Activated CD4-positive, alpha-beta T cell treated with anti-CD3 and anti-CD28 coated beads for 4 hours (primary cell): ENCODE measurements at regions not wholly inside any gene's neighbourhood (a gene's known extent, or its start where the extent isn't known, plus 50 kb on each side); places are given as distances from the start of the nearest gene placed in this dataset.
"Not testable (repeated sequence)": the region's sequence is repeated elsewhere in the genome, so short reads cannot be mapped to it uniquely, and the experiment has no call there.

Source experiments
- DNase-seq, 2 donors: peaks; one replicate each; pipeline ENCODE4 v3.0.0-alpha.2; 2020

GRCh38 chr13:30520571-30520970, 54.8 kb upstream of the HMGB1 start:
- DNase-seq: no peak

DNA sequence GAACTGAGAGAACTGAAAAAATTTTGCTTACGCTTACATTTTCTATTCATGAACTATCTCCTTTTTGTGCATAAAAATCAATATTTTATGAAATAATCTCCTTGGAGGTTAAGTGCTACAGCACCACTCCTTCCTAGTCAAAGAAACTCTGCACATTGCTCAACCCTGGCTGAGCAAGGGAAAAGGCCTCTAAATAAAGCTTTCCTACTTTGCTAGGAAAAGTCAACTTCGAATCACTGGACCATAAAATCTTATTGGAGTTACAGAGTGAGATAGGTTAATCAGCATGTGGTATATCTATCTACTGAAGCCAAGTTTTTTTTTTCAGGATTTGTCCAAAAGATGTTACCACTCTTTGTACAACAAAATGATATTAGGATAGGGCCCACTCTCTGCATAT, 57.5 kb upstream of the HMGB1 start:
- no peak for DNase-seq

DNA sequence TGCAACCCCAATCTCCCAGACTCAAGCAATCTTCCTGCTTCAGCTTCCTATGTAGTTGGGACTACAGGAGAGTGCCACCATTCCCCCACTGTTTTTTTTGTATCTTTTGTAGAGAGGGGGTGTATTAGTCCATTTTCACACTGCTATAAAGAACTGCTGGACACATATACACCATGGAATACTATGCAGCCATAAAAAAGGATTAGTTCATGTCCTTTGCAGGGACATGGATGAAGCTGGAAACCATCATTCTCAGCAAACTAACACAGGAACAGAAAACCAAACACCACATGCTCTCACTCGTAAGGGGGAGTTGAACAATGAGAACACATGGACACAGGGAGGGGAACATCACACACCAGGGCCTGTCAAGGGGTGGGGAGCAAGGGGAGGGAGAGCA, 58.1 kb upstream of the HMGB1 start:
- not testable (repeated sequence) for DNase-seq

- peak in 1 of 2 donors; percentile 5 for DNase-seq
Measured at GRCh38 chr13:30525212-30525611, 59.5 kb upstream of the HMGB1 start.

DNA sequence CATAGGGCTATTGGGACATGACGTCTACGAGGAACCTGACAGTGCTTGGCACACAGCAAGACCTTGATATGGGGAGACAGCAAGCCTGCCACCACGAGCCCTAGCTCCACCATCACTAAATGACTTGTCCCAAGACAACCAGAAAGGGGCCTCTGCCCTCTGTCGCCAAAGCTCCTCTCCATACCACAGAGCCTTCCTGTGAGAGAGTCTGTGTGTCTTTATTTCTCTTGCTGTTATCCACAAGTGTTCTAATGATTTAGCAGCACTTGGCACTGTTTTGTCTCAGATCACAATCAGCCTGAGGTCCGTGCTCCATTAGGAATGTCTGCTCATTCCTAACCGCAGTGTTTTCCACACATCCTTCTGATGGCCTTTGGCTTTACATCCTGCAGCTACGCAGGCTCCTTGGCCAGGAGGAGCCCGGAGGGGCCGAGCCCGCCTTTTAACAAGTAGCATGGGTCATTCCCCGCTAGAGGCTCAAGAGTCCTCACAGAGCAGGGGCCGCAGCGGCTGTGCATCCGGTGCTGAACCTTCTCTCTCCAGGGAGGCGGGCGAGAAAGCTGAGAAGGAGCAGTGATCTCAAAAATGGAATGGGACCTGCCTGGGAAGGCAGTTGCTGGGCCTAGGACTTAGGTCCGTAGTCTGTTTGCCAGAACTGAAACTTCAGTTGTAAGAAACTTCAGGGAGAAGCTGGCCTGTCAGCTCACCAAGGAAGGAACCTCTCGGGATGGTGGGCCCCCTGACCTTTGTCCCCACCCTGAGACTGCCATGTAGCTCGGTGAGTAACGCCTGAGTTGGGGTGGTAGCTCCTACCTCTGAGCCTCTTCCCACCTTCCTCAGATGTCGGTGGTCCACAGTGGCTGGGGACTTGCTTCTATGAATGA, 61.1 kb upstream of the HMGB1 start:
- no peak for DNase-seq

DNA sequence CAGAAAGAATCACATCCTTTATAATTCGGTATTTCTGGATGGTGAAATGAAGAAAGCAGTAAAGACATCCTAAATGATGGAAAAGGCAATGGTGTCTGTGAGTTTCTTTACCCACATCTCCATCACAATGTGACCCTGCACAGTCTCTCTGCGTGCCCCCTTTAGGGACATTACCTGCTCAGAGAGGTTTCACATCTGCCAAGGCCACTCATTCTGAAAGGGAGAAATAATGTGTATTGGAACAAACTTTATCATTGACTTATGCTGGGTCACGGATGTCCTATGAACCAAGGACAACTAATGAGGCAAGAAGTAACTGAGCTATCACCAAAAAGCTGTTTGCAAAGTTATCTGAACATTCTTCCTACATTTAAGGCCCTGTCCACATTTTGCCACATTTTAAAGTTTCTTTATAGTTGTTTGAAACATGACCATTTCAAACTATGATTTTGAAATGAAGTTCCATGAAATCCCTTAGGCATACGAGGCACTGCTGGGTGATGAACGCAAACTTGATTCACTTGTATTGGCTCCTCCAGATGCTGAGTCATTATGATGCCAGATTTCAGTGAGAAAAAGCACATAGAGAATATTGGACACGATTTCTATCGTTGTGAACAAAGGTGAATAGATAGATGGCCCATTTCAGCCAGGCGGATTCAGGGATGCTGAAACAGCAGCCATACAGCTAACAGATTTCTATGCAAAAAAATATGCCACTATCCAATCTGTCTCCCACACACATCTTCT, 63.5 kb upstream of the HMGB1 start:
- DNase-seq: no peak

DNA sequence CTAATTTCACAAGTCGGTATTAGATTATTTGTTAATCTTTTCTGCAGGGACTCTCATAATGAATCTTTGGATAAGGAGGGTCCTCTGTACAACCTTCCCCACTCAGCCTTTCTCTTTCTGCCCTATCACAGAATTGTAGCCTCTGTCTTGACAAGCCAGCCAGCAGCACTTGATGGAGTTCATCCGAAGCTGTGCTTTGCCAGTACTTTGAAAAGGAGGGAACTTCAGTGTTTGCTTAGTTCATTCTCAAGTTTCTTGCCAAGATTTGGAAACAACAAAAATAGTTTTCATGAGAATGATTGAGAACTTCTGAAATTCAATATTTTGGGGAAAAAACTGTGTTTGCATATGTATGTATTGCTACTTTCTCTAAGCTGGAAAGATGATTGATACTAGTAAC, 69.3 kb upstream of the HMGB1 start:
- no peak for DNase-seq

GRCh38 chr13:30545320-30545719, 72.4 kb upstream of the USPL1 start:
- DNase-seq: no peak

GRCh38 chr13:30548046-30548445, 69.7 kb upstream of the USPL1 start:
- not testable (repeated sequence) for DNase-seq

- peak in 1 of 2 donors; percentile 5 for DNase-seq
Measured at GRCh38 chr13:30551189-30551588, 66.5 kb upstream of the USPL1 start.

DNA sequence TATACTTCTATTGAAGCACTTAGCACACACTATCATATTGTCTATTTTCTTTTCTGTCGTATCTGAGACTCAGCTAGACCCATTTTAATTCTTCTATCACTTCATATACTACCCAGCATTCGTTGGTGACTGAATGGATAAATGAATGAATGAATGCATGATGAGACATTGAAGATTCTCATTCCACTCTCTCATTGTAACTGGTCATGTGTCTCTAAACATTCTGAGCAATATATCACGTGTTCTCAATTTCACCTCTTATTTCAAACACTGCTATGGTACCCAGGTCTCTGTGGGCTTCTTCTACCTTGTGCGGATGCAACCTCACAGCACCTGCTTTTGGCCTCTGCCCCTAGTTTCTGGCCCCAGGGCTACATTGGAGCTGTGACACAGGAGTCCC, 65.2 kb upstream of the USPL1 start:
- DNase-seq: no peak

DNA sequence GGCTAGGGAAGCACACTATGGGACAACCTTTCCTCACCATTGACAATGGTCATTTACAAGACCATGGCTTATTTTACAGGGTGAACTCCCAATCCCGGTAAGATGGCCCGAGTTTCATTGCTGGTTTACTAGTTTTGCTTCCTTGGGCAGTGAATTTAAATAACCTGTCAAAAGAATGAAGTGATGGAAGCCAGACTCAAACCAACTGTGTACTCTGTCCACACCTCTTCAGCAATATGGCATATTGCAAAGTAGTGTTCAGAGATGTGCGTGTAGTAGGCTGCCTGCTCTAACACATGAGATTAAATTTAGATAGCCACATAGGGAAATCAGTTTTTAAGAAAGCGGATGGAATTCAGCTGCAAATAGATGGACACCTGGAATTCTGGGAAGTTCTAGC, 58.4 kb upstream of the USPL1 start:
- DNase-seq: no peak

DNA sequence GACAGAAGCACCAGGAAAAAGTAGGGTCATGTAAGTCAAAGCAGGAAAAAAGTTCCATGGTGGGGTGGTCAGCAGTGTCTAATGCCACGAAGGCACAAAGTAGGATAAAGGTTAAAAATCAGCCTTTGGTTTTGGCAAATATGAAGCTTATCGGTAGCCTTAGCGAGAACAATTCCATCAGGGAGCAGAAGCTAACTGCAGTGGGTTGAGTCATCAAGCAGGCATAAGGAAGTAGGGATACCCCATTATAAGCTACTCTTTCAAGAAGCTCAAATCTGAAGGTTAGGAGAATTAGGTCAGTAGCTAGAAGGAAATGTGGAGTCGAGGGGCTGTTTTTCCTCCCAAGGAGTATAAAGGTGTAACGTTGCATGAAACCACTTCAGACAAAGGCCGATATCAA, 57.5 kb upstream of the USPL1 start:
- no peak for DNase-seq

- no peak for DNase-seq
Measured at GRCh38 chr13:30561511-30561910, 56.2 kb upstream of the USPL1 start.

DNA sequence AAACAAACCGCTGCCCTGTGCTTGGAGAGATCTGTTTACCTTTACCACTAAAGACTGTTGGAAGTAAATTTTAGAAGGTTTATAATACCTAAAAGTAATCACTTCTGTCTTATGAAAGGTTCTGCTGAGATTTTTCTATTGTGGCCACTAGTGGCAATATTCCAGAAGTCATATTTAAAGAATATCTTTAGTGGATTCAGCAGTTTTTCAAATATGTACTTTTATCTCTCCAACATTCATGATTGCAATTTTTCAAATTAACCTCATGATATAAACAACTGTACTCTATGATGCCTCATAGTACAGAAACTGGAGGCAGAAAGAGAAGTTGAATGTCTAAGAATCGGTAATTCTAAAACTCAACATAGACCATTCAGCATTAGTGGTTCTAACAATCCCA, 53.2 kb upstream of the USPL1 start:
- DNase-seq: no peak

- no peak for DNase-seq
Measured at GRCh38 chr13:30565658-30566057, 52.1 kb upstream of the USPL1 start.

DNA sequence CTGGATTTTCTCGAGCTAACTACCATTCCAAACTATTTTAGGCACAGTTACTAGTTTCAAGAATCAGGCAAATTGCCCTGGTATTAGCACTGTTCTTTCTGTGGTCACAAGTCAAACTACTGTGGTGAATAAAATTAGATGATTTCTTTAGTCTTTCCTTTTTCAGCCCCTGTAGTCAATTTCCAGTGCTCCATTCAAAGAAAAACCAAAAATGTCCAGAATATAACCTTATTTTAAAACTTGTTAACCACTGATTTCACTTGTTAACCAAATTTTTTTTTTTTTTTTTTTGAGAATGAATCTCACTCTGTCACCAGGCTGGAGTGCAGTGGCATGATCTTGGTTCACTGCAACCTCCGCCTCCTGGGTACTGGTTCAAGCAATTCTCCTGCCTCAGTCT, 50.6 kb upstream of the USPL1 start:
- no peak for DNase-seq
